Fibroblast of pulmonary artery (primary cell): ENCODE measurements at regions not wholly inside any gene's neighbourhood (a gene's known extent, or its start where the extent isn't known, plus 50 kb on each side); places are given as distances from the start of the nearest gene placed in this dataset.

Source experiments
- DNase-seq: peaks from one replicate; pipeline ENCODE4 v3.0.0-alpha.2; 2010; ENCODE audit warnings: low read depth
- H3K4me3 ChIP-seq: replicated peaks from 2 replicates; pipeline ENCODE4 v1.5.1; 2011; ENCODE audit warnings: low read depth, mild to moderate bottlenecking, control low read depth, low read length, moderate library complexity
- CTCF ChIP-seq: IDR thresholded peaks from 2 replicates; pipeline ENCODE4 v1.5.1; 2011; ENCODE audit warnings: mild to moderate bottlenecking, control low read depth, low read length, inconsistent platforms; ENCODE audit errors: missing control alignments

GRCh38 chr11:115895594-115895993 lies 391.4 kb upstream of the CADM1 start:
- DNase-seq: no peak
- H3K4me3 ChIP-seq: no peak overlapping the region
- no peak for TF ChIP-seq CTCF

- DNase-seq: no peak
- no peak overlapping the region for H3K4me3 ChIP-seq
- no peak for TF ChIP-seq CTCF
Observed at GRCh38 chr11:115894176-115894575, 390.0 kb upstream of the CADM1 start.

- H3K4me3 ChIP-seq: no peak overlapping the region
- no peak for DNase-seq
- TF ChIP-seq CTCF: no peak
Observed at GRCh38 chr11:115893461-115894099, 389.4 kb upstream of the CADM1 start.

GRCh38 chr11:115892016-115892415 lies 387.8 kb upstream of the CADM1 start:
- no peak for DNase-seq
- no peak overlapping the region for H3K4me3 ChIP-seq
- no peak for TF ChIP-seq CTCF

DNA sequence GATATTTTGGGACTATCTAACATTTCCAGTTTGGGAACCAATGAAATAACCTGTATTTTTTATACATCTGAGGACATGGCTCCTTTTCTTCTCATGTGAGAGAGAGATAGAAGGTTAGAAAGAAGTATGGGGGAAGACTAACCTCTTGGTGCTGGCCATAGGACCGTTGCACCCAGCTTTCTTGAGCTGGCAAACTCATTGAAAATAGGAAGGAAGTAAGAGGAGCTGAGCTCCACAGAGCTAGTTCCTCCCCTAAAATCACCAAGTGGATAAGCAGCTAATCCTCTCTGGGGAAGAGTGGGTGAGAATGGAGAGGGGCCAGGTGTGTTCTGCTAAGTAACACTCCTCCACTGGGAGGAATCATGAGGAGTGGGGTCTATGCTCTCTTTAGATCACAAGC lies 387.4 kb upstream of the CADM1 start:
- no peak for TF ChIP-seq CTCF
- H3K4me3 ChIP-seq: no peak overlapping the region
- DNase-seq: no peak

- TF ChIP-seq CTCF: no peak
Observed at GRCh38 chr11:115890500-115890899, 386.3 kb upstream of the CADM1 start.

DNA sequence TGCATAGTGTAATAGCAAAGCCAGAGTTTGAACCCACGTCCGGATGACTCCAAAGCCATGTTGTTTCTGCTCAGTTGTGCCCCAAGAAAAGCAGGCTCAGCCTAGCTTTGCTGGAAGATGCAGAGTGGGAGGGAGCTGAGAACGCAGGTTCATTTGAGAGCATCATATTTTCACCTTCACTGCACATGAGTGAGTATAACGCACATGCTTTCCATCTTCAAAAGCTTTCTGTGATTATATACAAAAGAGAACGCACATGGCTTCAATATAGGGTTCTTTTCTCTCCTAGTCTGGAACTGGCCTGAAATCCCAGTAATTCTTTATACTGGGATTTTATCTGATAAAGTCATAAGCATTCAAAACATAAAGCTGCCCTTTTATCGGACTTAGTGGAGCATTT lies 385.5 kb upstream of the CADM1 start:
- no peak for DNase-seq
- no peak overlapping the region for H3K4me3 ChIP-seq
- TF ChIP-seq CTCF: no peak

More at GRCh38 chr11:115890500-115890899, 386.3 kb upstream of the CADM1 start:
- no peak overlapping the region for H3K4me3 ChIP-seq
- no peak for DNase-seq
